ENCODE measurements at regions not wholly inside any gene's neighbourhood (a gene's known extent, or its start where the extent isn't known, plus 50 kb on each side); places are given as distances from the start of the nearest gene placed in this dataset.

DNA sequence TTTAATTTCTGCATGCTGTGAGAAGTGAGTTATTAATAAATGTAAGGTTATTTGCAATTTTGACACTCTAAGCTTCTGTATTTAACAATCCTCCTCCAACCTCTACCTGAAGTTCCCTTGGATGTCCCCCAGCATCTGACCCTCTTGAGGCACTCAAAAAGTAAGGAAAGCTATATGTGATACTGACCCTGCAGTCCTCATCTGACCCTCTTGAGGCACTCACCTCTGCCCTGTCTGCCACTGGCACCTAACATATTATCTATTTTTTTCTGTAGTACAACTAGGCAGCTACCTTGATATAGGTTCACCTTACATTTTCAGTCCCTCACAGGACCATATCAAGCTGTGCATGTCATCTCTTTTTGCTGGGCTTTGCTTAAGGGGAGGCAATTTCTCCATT is 583.4 kb upstream of the PKDCC start:
- Mint-ChIP-seq H3K4me3 (no peak overlapping the region), H3K4me1 (ENCODE audit: low read depth) (no peaks in the 10 kb centered on the region), H3K36me3 (ENCODE audit: low read depth) (no peaks in the 10 kb centered on the region), H3K27ac (no peak overlapping the region), H3K27me3 (no peaks in the 10 kb centered on the region), H3K9me3 (peaks cover 3% of the 10 kb centered on the region)
- intact Hi-C loops (cut with micrococcal nuclease) = no loop called here

GRCh38 chr2:41475959-41476358 is 571.9 kb upstream of the PKDCC start:
- Mint-ChIP-seq H3K27ac (peak overlapping the region; percentile 50), H3K27me3 (peaks cover 7% of the 10 kb centered on the region), H3K9me3 (peaks cover 19% of the 10 kb centered on the region), H3K4me1 (ENCODE audit: low read depth) (peaks cover 13% of the 10 kb centered on the region), H3K4me3 (no peak overlapping the region), H3K36me3 (ENCODE audit: low read depth) (no peaks in the 10 kb centered on the region)
- intact Hi-C loops (cut with micrococcal nuclease) = no loop called here

- intact Hi-C loops (cut with micrococcal nuclease) = no loop called here
- H3K9me3 Mint-ChIP-seq = no peaks in the 10 kb centered on the region
Measured at GRCh38 chr2:41482659-41483058, 565.2 kb upstream of the PKDCC start.

DNA sequence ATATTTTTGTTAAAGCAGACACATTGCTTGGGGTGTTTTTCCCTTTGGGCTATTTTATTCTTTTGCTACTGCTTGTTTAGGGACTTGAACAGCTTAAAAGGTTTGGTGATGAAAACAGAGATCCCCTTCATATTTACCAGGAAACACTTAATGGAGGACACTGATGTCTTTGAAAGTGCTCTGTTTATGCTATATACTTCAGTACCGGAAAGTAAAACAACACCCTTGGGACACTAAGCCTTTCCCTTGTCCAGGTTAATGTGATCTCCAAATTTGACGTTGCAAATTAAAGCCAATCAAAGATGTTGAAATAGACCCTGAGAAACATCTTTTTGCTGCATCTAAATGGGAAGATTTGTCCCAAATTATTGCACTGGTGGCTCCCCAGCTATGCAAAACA is 564.6 kb upstream of the PKDCC start:
- Mint-ChIP-seq H3K27me3 (peaks cover 3% of the 10 kb centered on the region), H3K4me1 (ENCODE audit: low read depth) (no peaks in the 10 kb centered on the region), H3K27ac (no peak overlapping the region), H3K4me3 (no peak overlapping the region), H3K36me3 (ENCODE audit: low read depth) (no peaks in the 10 kb centered on the region), H3K9me3 (no peaks in the 10 kb centered on the region)
- intact Hi-C loops (cut with micrococcal nuclease) = no loop called here

More at GRCh38 chr2:41482659-41483058, 565.2 kb upstream of the PKDCC start:
- Mint-ChIP-seq H3K4me3 (no peak overlapping the region), H3K27ac (no peak overlapping the region), H3K4me1 (ENCODE audit: low read depth) (no peaks in the 10 kb centered on the region), H3K27me3 (peaks cover 3% of the 10 kb centered on the region), H3K36me3 (ENCODE audit: low read depth) (no peaks in the 10 kb centered on the region)

- no peak overlapping the region for H3K4me3 Mint-ChIP-seq
- no peaks in the 10 kb centered on the region for H3K4me1 Mint-ChIP-seq (ENCODE audit: low read depth)
- H3K9me3 Mint-ChIP-seq = no peaks in the 10 kb centered on the region
- H3K27me3 Mint-ChIP-seq = no peaks in the 10 kb centered on the region
- intact Hi-C loops (cut with micrococcal nuclease) = no loop called here
- H3K36me3 Mint-ChIP-seq (ENCODE audit: low read depth) = no peaks in the 10 kb centered on the region
- H3K27ac Mint-ChIP-seq = no peak overlapping the region
Measured at GRCh38 chr2:41483982-41484857, 563.6 kb upstream of the PKDCC start.

DNA sequence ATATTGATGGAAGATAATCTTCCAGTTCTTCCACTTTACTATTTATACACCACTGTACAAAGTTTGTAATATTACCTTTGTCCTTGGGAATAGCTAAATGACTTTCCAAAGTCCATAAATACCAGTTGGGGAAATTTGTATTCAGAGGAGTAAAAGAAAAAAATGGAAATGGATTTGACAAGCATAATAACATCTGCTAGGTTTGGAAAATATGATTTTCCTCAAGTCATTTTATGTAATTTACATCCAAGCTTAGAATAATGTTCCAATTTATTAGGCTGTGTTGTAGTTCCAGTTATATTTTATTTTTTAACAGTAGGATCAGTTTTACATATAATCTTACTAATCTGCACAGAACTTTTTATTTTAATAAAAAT is 563.0 kb upstream of the PKDCC start:
- H3K27ac Mint-ChIP-seq = no peak overlapping the region
- H3K27me3 Mint-ChIP-seq = no peaks in the 10 kb centered on the region
- H3K4me1 Mint-ChIP-seq (ENCODE audit: low read depth) = peaks cover 3% of the 10 kb centered on the region
- H3K4me3 Mint-ChIP-seq = no peak overlapping the region
- intact Hi-C loops (cut with micrococcal nuclease) = no loop called here
- no peaks in the 10 kb centered on the region for H3K9me3 Mint-ChIP-seq
- H3K36me3 Mint-ChIP-seq (ENCODE audit: low read depth) = no peaks in the 10 kb centered on the region

DNA sequence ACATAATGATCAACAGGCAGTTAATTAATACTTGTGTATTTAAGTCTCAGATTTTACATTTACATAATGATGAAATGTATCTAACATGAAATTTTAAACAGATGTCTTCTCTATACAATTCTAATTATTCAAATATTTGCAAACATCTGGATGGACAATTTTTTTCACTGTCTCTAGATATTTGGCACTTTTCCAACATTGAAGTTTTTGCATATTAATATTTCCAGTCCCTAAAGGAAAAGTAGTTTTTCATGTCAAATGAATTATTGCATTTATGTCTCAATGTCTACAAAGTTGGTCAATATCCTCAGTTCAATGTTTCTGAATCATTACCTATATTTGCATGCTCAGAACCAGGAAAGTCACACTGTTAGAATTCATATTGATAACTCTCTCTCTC is 560.9 kb upstream of the PKDCC start:
- Mint-ChIP-seq H3K27ac (no peak overlapping the region), H3K4me3 (no peak overlapping the region), H3K4me1 (ENCODE audit: low read depth) (peaks cover 4% of the 10 kb centered on the region), H3K27me3 (no peaks in the 10 kb centered on the region), H3K9me3 (no peaks in the 10 kb centered on the region), H3K36me3 (ENCODE audit: low read depth) (no peaks in the 10 kb centered on the region)
- intact Hi-C loops (cut with micrococcal nuclease) = no loop called here

DNA sequence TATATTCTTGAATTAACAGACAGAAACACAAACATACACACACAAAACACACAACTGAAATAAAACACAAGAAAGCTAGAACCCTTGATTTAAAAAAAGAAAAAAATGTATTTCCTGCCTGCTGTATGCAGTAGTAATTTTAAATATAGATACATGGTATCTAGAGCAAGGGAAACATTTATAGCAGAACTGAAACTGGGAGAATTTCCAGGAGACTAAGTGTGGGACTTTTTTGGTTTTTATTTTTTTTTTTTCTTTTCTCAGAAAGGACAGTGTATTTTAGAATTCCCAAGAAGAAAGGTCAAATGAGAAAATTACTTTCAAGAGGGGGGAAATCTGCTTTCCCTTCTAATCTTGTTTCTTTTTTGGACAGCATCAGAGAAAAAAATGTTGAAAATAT is 558.9 kb upstream of the PKDCC start:
- intact Hi-C loops (cut with micrococcal nuclease) = no loop called here
- H3K36me3 Mint-ChIP-seq (ENCODE audit: low read depth) = no peaks in the 10 kb centered on the region
- H3K4me1 Mint-ChIP-seq (ENCODE audit: low read depth) = peaks cover 4% of the 10 kb centered on the region
- no peak overlapping the region for H3K4me3 Mint-ChIP-seq
- peaks cover 7% of the 10 kb centered on the region for H3K9me3 Mint-ChIP-seq
- no peak overlapping the region for H3K27ac Mint-ChIP-seq
- no peaks in the 10 kb centered on the region for H3K27me3 Mint-ChIP-seq

GRCh38 chr2:41489638-41490037 is 558.2 kb upstream of the PKDCC start:
- Mint-ChIP-seq H3K9me3 (peaks cover 15% of the 10 kb centered on the region), H3K27me3 (no peaks in the 10 kb centered on the region), H3K27ac (no peak overlapping the region), H3K4me3 (no peak overlapping the region), H3K36me3 (ENCODE audit: low read depth) (no peaks in the 10 kb centered on the region), H3K4me1 (ENCODE audit: low read depth) (peaks cover 4% of the 10 kb centered on the region)
- intact Hi-C loops (cut with micrococcal nuclease) = no loop called here

GRCh38 chr2:41495050-41495449 is 552.8 kb upstream of the PKDCC start:
- H3K4me1 Mint-ChIP-seq (ENCODE audit: low read depth) = no peaks in the 10 kb centered on the region
- no peaks in the 10 kb centered on the region for H3K36me3 Mint-ChIP-seq (ENCODE audit: low read depth)
- peaks cover 59% of the 10 kb centered on the region for H3K9me3 Mint-ChIP-seq
- no peaks in the 10 kb centered on the region for H3K27me3 Mint-ChIP-seq
- intact Hi-C loops (cut with micrococcal nuclease) = no loop called here
- no peak overlapping the region for H3K27ac Mint-ChIP-seq
- H3K4me3 Mint-ChIP-seq = no peak overlapping the region

DNA sequence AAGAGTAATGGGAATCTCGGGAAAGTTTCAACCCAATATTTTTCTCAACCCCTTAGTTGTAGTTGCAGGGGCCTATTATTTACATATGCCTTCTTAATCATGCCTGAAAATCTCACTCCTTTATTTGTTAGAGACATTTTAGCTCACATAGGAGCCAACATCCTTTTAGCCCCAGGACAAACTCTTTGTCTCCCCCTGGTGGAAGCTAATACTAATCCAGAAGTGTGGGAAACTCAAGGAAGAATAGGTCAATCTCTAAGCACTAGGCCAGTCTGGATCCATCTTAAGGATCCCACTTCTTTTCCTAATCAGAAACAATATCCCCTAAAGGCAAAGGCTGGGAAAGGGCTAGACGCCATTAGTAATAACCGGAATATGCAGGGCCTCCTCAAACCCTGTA is 550.9 kb upstream of the PKDCC start:
- no peaks in the 10 kb centered on the region for H3K36me3 Mint-ChIP-seq (ENCODE audit: low read depth)
- no peak overlapping the region for H3K4me3 Mint-ChIP-seq
- H3K9me3 Mint-ChIP-seq = peaks cover 78% of the 10 kb centered on the region
- intact Hi-C loops (cut with micrococcal nuclease) = no loop called here
- no peaks in the 10 kb centered on the region for H3K27me3 Mint-ChIP-seq
- H3K4me1 Mint-ChIP-seq (ENCODE audit: low read depth) = no peaks in the 10 kb centered on the region
- no peak overlapping the region for H3K27ac Mint-ChIP-seq

DNA sequence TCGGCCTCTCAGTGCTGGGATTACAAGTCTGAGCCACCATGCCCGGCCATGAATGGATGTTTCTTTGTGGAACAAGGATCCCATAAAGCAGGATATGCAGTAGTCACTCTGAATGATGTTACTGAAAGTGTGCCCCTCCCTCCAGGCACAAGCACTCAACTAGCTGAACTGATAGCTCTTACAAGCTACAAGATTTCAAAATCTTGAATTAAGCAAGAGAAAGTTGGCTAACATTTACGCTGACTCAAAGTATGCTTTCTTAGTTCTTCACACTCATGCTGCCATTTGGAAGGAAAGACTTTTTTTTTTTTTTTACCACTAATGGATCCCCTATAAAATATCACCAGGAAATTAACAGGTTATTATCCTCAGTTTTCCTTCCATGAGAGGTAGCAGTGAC is 549.0 kb upstream of the PKDCC start:
- Mint-ChIP-seq H3K27ac (no peak overlapping the region), H3K4me3 (no peak overlapping the region), H3K36me3 (ENCODE audit: low read depth) (no peaks in the 10 kb centered on the region)

GRCh38 chr2:41500895-41501294 is 546.9 kb upstream of the PKDCC start:
- H3K9me3 Mint-ChIP-seq = peaks cover 58% of the 10 kb centered on the region
- no peaks in the 10 kb centered on the region for H3K4me1 Mint-ChIP-seq (ENCODE audit: low read depth)
- H3K27me3 Mint-ChIP-seq = no peaks in the 10 kb centered on the region
- intact Hi-C loops (cut with micrococcal nuclease) = no loop called here
- no peak overlapping the region for H3K4me3 Mint-ChIP-seq
- H3K36me3 Mint-ChIP-seq (ENCODE audit: low read depth) = no peaks in the 10 kb centered on the region
- H3K27ac Mint-ChIP-seq = no peak overlapping the region

More for the DNA sequence above, 549.0 kb upstream of the PKDCC start:
- intact Hi-C loops (cut with micrococcal nuclease) = no loop called here
- peaks cover 79% of the 10 kb centered on the region for H3K9me3 Mint-ChIP-seq
- no peaks in the 10 kb centered on the region for H3K27me3 Mint-ChIP-seq
- no peaks in the 10 kb centered on the region for H3K4me1 Mint-ChIP-seq (ENCODE audit: low read depth)

DNA sequence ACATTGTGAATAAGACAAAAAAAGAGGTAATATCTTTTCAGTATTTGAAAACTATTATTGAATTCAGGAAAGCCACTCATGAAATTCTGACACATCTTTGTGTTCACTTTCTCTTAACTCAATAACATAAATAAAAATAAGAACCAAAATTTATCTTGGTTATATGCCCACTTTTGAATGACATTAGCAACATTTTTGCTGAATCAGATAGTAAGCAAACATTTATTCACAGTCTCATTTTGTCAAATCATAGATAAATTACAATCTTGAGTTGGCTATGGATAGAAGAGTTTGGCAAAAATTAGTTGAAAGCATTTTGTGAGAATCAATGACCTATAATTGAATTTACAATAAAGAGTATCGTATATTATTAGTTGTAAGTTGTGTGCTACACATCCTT is 545.1 kb upstream of the PKDCC start:
- no peak overlapping the region for H3K27ac Mint-ChIP-seq
- no peaks in the 10 kb centered on the region for H3K27me3 Mint-ChIP-seq
- no peak overlapping the region for H3K4me3 Mint-ChIP-seq
- no peaks in the 10 kb centered on the region for H3K36me3 Mint-ChIP-seq (ENCODE audit: low read depth)
- H3K9me3 Mint-ChIP-seq = peaks cover 49% of the 10 kb centered on the region
- H3K4me1 Mint-ChIP-seq (ENCODE audit: low read depth) = no peaks in the 10 kb centered on the region
- intact Hi-C loops (cut with micrococcal nuclease) = no loop called here

DNA sequence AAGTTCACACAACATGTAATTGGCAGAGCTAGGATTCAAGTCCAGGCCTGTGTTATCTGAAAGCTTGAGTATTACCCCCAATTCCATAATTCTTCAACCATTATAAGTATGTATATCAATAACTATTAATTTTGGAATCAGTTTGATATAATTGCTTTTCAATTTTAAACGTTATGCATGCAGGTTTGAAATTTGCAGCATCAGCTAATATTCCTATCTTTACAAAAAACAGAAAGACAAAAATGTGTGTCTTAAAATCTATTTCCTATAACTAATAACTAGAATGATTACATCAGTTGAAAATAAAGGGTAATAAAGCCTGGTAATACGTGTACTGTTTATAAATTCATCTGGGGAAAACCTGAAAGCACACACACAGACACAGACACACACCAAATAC is 543.3 kb upstream of the PKDCC start:
- no peaks in the 10 kb centered on the region for H3K27me3 Mint-ChIP-seq
- no peaks in the 10 kb centered on the region for H3K36me3 Mint-ChIP-seq (ENCODE audit: low read depth)
- peaks cover 40% of the 10 kb centered on the region for H3K9me3 Mint-ChIP-seq
- H3K27ac Mint-ChIP-seq = no peak overlapping the region
- H3K4me1 Mint-ChIP-seq (ENCODE audit: low read depth) = no peaks in the 10 kb centered on the region
- H3K4me3 Mint-ChIP-seq = no peak overlapping the region
- intact Hi-C loops (cut with micrococcal nuclease) = no loop called here
